Gastrocnemius medialis (tissue), 4 donors: ENCODE measurements at regions not wholly inside any gene's neighbourhood (a gene's known extent, or its start where the extent isn't known, plus 50 kb on each side); places are given as distances from the start of the nearest gene placed in this dataset.
A peak's percentile ranks its signal among the peaks of the same experiment; 100 is the strongest.

Experiments used
- ATAC-seq, 2 donors: fragments of 150-250 bp; one replicate each; pipeline ENCODE4 v1.9.1; 2016
- DNase-seq, 2 donors: peaks; one replicate each; pipeline ENCODE4 v3.0.0-alpha.2; 2019
- H3K27ac ChIP-seq, 4 donors: fragments of 200-600 bp; sonication (generic); 1 replicate in 1 of 4; 2 replicates in 3 of 4; pipeline ENCODE4 v1.5.1; 2016 to 2018; ENCODE audit warnings: mild to moderate bottlenecking in 2 of 4, moderate library complexity in 1 of 4
- H3K27me3 ChIP-seq, 3 donors: fragments of 200-600 bp; sonication (generic) in 2 of 3; 1 replicate in 1 of 3; 2 replicates in 2 of 3; pipeline versions ENCODE4 v1.5.1 to v1.6.0; 2016 to 2019; ENCODE audit warnings: mild to moderate bottlenecking in 1 of 3, moderate library complexity in 1 of 3
- H3K36me3 ChIP-seq, 2 donors: fragments of 200-600 bp; sonication (generic) in 1 of 2; one replicate each; pipeline ENCODE4 v1.5.1; 2017 to 2018
- H3K4me1 ChIP-seq, 2 donors: fragments of 200-600 bp; sonication (generic) in 1 of 2; one replicate each; pipeline ENCODE4 v1.5.1; 2016 to 2017; ENCODE audit warnings: mild to moderate bottlenecking in 2 of 2
- H3K4me3 ChIP-seq, 4 donors: fragments of 200-600 bp; sonication (generic) in 3 of 4; 1 replicate in 1 of 4; 2 replicates in 3 of 4; pipeline ENCODE4 v1.5.1; 2016 to 2019; ENCODE audit warnings: mild to moderate bottlenecking in 2 of 4
- H3K9me3 ChIP-seq, 3 donors: fragments of 200-600 bp; sonication (generic) in 2 of 3; 1 replicate in 1 of 3; 2 replicates in 2 of 3; pipeline ENCODE4 v1.5.1; 2016 to 2019
- CTCF ChIP-seq, 5 experiments: fragments of 450-650 bp in 3 of 5; fragments of 200-600 bp in 2 of 5; sonication (generic) in 2 of 5; IDR thresholded peaks in 4 of 5; conservative IDR thresholded peaks in 1 of 5; 1 replicate in 4 of 5; 2 replicates in 1 of 5; pipeline ENCODE4 v1.5.1; 2016 to 2019; ENCODE audit warnings: antibody characterized with exemption in 5 of 5, mild to moderate bottlenecking in 3 of 5, moderate library complexity in 3 of 5
- POLR2A ChIP-seq, 2 donors: fragments of 450-650 bp; IDR thresholded peaks; one replicate each; pipeline ENCODE4 v1.6.1; 2017; ENCODE audit warnings: antibody characterized with exemption in 2 of 2, mild to moderate bottlenecking in 2 of 2, moderate library complexity in 2 of 2
- in situ Hi-C, 4 donors: fragments of 200-750 bp; cut with MboI; loops; one replicate each; pipeline versions ENCODE4 v1.15.0 to v1.8.0; 2017; ENCODE audit warnings: low sequenced_read_pairs in 4 of 4
- intact Hi-C: fragments of 100-400 bp; cut with DNase I; formaldehyde crosslinking; loops from one replicate; pipeline ENCODE4 v1.15.1; 2023; ENCODE audit warnings: low total_unique reads

GRCh38 chr13:73465617-73465971, 406.8 kb downstream of the KLF5 start:
- in situ Hi-C loops (loop anchor here in 1 of 4 donors (5.0 kb wide), 1 partner anchor 67 kb away; no protein-coding TSS in a partner anchor), intact Hi-C loops (loop anchor here (2.0 to 5.0 kb wide), 2 partner anchors 15 to 67 kb away; no protein-coding TSS in a partner anchor)
- no peak for TF ChIP-seq CTCF (IDR thresholded peaks at IDR 0.05 in 4 of 5, conservative IDR thresholded peaks at IDR 0.05 in 1 of 5)
- no peak for TF ChIP-seq POLR2A (IDR thresholded peaks at IDR 0.05)
- Histone ChIP-seq H3K4me3 (no peak overlapping the region), H3K36me3 (no peaks in the 10 kb centered on the region), H3K9me3 (no peaks in the 10 kb centered on the region), H3K4me1 (peaks cover 4 to 16% of the 10 kb centered on the region in 2 donors), H3K27ac (peak overlapping the region; percentile 62 to 80 (median 78)), H3K27me3 (no peaks in the 10 kb centered on the region)
- ATAC-seq, result peak; percentile 41 to 57
- DNase-seq, result no peak

GRCh38 chr13:73464758-73465616, 406.2 kb downstream of the KLF5 start:
- Histone ChIP-seq H3K27ac (peak overlapping the region; percentile 62 to 80 (median 78)), H3K4me1 (peaks cover 4 to 16% of the 10 kb centered on the region in 2 donors), H3K9me3 (no peaks in the 10 kb centered on the region), H3K27me3 (no peaks in the 10 kb centered on the region), H3K4me3 (no peak overlapping the region), H3K36me3 (no peaks in the 10 kb centered on the region)
- in situ Hi-C loops, result loop anchor here in 1 of 4 donors (5.0 kb wide), 1 partner anchor 67 kb away; no protein-coding TSS in a partner anchor
- intact Hi-C loops, result loop anchor here (2.0 to 5.0 kb wide), 2 partner anchors 16 to 67 kb away; no protein-coding TSS in a partner anchor
- peak; percentile 96 for ATAC-seq
- TF ChIP-seq CTCF (IDR thresholded peaks at IDR 0.05 in 4 of 5, conservative IDR thresholded peaks at IDR 0.05 in 1 of 5), result no peak
- no peak for TF ChIP-seq POLR2A (IDR thresholded peaks at IDR 0.05)
- DNase-seq, result peak; percentile 42 to 64

- in situ Hi-C loops, result no loop called here
- no peak overlapping the region for H3K4me3 ChIP-seq
These were observed 403.4 kb downstream of the KLF5 start for GRCh38 chr13:73462241-73462640.

GRCh38 chr13:73451221-73452029, 392.6 kb downstream of the KLF5 start:
- in situ Hi-C loops, result no loop called here
- H3K9me3 ChIP-seq, result no peaks in the 10 kb centered on the region
- no peaks in the 10 kb centered on the region for H3K36me3 ChIP-seq
- no peaks in the 10 kb centered on the region for H3K4me1 ChIP-seq
- no peak overlapping the region for H3K4me3 ChIP-seq
- H3K27me3 ChIP-seq, result no peaks in the 10 kb centered on the region
- DNase-seq (no peak), ATAC-seq (no peak)
- TF ChIP-seq POLR2A (IDR thresholded peaks at IDR 0.05) (no peak), CTCF (IDR thresholded peaks at IDR 0.05 in 4 of 5, conservative IDR thresholded peaks at IDR 0.05 in 1 of 5) (no peak)
- intact Hi-C loops, result no loop called here
- no peak overlapping the region for H3K27ac ChIP-seq

More at GRCh38 chr13:73462241-73462640, 403.4 kb downstream of the KLF5 start:
- H3K36me3 ChIP-seq, result no peaks in the 10 kb centered on the region
- H3K9me3 ChIP-seq, result no peaks in the 10 kb centered on the region
- no peak overlapping the region for H3K27ac ChIP-seq
- TF ChIP-seq CTCF (IDR thresholded peaks at IDR 0.05 in 4 of 5, conservative IDR thresholded peaks at IDR 0.05 in 1 of 5) (no peak), POLR2A (IDR thresholded peaks at IDR 0.05) (no peak)
- no peak for DNase-seq
- H3K27me3 ChIP-seq, result no peaks in the 10 kb centered on the region
- peaks cover 4 to 16% of the 10 kb centered on the region in 2 donors for H3K4me1 ChIP-seq
- intact Hi-C loops, result no loop called here
- ATAC-seq, result no peak
